ENCODE measurements at regions not wholly inside any gene's neighbourhood (a gene's known extent, or its start where the extent isn't known, plus 50 kb on each side); places are given as distances from the start of the nearest gene placed in this dataset.

DNA sequence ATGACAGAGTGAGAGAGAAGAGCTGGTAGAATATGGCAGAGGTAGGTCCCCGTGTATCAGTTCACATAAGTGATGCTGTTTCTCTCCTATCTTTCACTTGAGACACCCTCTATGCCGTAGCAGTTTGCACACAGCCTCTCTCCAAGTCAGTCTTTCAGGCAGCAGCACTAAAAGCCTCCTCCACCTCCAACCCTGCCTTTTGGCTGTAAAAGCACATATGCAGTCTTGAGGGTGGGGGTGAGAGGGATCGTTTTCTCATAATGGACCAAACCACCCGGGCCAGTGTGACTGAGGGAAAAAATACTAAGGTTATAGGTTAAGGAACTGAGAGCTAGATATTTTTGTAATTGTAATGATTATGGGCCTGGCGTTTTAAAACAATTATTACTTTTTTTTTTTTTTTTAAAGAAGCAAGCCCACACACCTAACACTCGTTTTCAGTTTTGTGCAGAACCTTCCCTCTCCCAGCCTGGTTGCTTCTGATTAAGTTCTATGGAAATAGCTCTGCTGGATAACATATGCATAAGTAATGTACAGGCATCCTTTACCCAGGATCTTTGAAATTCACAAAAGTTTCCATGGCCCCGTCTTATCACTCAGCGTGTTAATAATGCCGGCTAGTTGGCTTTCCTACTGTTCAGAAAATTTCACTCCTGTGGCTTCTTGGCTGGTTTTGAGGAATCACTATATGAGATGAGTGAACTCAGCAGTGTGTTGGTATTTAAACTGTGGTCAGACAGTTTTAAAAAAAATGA lies 112.2 kb upstream of the MEIS1 start:
- TF ChIP-seq, protein P1, sequence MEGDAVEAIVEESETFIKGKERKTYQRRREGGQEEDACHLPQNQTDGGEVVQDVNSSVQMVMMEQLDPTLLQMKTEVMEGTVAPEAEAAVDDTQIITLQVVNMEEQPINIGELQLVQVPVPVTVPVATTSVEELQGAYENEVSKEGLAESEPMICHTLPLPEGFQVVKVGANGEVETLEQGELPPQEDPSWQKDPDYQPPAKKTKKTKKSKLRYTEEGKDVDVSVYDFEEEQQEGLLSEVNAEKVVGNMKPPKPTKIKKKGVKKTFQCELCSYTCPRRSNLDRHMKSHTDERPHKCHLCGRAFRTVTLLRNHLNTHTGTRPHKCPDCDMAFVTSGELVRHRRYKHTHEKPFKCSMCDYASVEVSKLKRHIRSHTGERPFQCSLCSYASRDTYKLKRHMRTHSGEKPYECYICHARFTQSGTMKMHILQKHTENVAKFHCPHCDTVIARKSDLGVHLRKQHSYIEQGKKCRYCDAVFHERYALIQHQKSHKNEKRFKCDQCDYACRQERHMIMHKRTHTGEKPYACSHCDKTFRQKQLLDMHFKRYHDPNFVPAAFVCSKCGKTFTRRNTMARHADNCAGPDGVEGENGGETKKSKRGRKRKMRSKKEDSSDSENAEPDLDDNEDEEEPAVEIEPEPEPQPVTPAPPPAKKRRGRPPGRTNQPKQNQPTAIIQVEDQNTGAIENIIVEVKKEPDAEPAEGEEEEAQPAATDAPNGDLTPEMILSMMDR (IDR thresholded peaks at IDR 0.05; ENCODE audit: control extremely low read depth, extremely low read depth, low read depth, missing control alignments): no peak
- ChIA-PET CTCF (no interaction called here), POLR2A (no interaction called here)
- no peak for DNase-seq (ENCODE audit: extremely low spot score)

DNA sequence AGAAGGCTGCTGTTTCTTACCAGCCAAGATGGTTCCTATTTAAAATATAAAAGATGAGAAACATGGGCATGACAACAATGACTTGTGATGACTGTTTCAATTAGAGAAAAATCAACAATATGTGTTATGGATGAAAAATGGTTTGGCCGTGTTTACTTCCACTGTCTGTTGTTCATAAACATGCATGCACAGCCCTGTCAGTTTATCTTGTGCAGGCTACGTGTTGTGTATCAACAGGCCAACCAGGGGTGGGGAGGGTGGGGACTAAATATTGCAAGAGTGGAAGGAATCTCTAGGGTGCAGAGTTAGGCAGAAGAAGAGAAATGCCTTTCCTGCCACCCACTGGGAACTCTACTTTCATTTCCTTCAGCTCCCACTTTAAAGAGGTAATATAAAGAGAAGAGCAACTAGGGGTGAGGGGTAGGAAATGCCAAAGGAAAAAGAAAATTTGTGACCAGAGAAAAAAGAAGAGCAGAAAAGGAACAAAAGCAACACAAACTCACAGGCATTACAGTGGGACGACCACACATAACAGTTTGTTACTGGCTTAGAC lies 116.8 kb upstream of the MEIS1 start:
- ChIA-PET CTCF (no interaction called here), POLR2A (no interaction called here)
- TF ChIP-seq, protein P1 (IDR thresholded peaks at IDR 0.05; ENCODE audit: control extremely low read depth, extremely low read depth, low read depth, missing control alignments): no peak
- no peak for DNase-seq (ENCODE audit: extremely low spot score)

DNA sequence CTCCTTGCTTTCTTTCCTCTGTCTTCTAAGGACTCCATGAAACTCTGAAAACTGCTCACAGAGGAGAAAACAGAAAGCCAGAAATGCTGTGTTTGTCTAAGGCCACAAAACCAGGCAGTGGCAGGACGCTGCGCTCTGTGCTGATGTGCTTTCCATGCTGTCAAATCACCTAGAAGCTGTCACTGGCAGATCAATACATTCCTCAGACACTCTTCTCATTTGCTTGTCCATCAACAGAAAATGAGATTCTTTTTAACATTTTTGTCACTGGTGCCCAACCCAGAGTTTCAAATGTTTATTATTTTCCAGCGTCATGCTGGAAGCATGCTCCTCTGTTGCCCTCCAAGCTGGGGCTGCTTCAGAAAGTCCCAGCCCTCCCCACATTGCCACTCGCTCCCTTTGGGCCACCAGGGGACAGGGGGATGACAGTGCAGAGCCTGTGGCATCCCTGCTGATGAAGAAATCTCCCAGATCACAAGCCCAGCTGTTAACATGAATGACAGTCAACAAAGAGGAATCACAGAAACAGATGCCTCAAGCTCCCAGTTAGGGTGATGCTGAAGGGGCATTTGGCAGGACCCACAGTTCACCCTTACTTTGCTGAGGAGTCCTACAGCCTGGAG lies 117.5 kb upstream of the MEIS1 start:
- DNase-seq (ENCODE audit: extremely low spot score): no peak
- POLR2A ChIA-PET: no interaction called here
- TF ChIP-seq, protein P1 (IDR thresholded peaks at IDR 0.05; ENCODE audit: control extremely low read depth, extremely low read depth, low read depth, missing control alignments): no peak
- CTCF ChIA-PET: no interaction called here

DNA sequence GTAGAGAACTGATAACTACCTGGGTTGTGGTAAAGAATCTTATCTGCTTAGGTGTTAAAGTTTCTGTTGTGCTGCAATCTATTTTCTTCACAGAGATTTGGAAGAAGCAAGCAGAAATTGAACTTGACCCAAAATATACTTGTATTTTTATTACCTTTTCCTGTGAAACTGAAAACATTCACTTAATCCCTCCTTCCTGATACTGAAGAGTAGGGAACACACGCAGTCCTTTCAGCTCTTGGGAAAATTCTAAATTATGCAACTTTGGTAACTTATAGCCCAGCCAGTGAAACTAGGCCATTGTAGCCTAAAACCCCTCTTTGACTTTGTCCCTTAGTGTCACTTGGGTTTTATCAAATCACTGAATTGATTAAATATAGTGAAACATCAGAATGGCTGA lies 128.4 kb upstream of the MEIS1 start:
- TF ChIP-seq, protein P1 (IDR thresholded peaks at IDR 0.05; ENCODE audit: control extremely low read depth, extremely low read depth, low read depth, missing control alignments): no peak
- DNase-seq (ENCODE audit: extremely low spot score): no peak
- POLR2A ChIA-PET: no interaction called here
- CTCF ChIA-PET: no interaction called here

DNA sequence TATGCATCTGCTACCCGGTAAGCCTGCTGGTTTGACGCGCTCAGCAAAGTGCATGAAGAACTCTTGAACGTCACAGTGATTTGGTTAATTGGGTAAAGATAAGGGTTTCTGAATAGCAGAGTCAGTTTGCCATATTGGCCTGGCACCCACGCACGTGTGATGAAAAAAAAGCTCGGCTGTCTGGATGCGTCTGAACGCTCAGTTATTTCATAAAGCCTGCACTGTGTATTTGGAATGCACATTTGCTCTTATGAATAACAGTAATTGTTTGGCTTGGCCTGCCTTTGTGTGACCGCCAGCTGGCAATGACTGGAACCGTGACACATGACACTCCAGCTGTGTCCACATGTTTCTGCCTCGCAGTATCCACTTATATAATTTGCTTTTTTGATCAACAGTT lies 129.2 kb upstream of the MEIS1 start:
- CTCF ChIA-PET: no interaction called here

GRCh38 chr2:66303471-66303870 lies 131.5 kb upstream of the MEIS1 start:
- TF ChIP-seq, protein P1 (IDR thresholded peaks at IDR 0.05; ENCODE audit: control extremely low read depth, extremely low read depth, low read depth, missing control alignments): no peak
- ChIA-PET CTCF (no interaction called here), POLR2A (no interaction called here)
- no peak for DNase-seq (ENCODE audit: extremely low spot score)

More for the DNA sequence above, 129.2 kb upstream of the MEIS1 start:
- TF ChIP-seq, protein P1 (IDR thresholded peaks at IDR 0.05; ENCODE audit: control extremely low read depth, extremely low read depth, low read depth, missing control alignments): no peak
- POLR2A ChIA-PET: no interaction called here
- DNase-seq (ENCODE audit: extremely low spot score): no peak

Measured in GM10248 (cell line).